SK-N-SH treated with all-trans-retinoic acid at 6 μM for 48 hours (cell line): ENCODE measurements at regions not wholly inside any gene's neighbourhood (a gene's known extent, or its start where the extent isn't known, plus 50 kb on each side); places are given as distances from the start of the nearest gene placed in this dataset.
"Not testable (repeated sequence)": the region's sequence is repeated elsewhere in the genome, so short reads cannot be mapped to it uniquely, and the experiment has no call there.

Source experiments
- ARNTL ChIP-seq: fragments of 450-650 bp; formaldehyde crosslinking; IDR thresholded peaks from 2 replicates; pipeline ENCODE4 v1.5.0; 2020; ENCODE audit warnings: low read depth, mild to moderate bottlenecking, moderate library complexity, borderline replicate concordance
- CREB5 ChIP-seq: fragments of 250-450 bp; sonication (Bioruptor Pico); IDR thresholded peaks from 2 replicates; pipeline ENCODE4 v1.5.1; 2020; ENCODE audit warnings: low read depth, mild to moderate bottlenecking, moderate library complexity
- CSDC2 ChIP-seq: fragments of 250-450 bp; sonication (Bioruptor Pico); IDR thresholded peaks from 2 replicates; pipeline ENCODE4 v1.5.0; 2020; ENCODE audit warnings: mild to moderate bottlenecking, moderate library complexity
- CSRNP3 ChIP-seq: fragments of 250-450 bp; sonication (Bioruptor Pico); IDR thresholded peaks from 2 replicates; pipeline ENCODE4 v1.5.1; 2021; ENCODE audit warnings: mild to moderate bottlenecking, moderate library complexity
- PATZ1 ChIP-seq: fragments of 250-450 bp; sonication (Bioruptor Pico); IDR thresholded peaks from 2 replicates; pipeline ENCODE4 v1.8.0; 2020; ENCODE audit warnings: mild to moderate bottlenecking, moderate library complexity, borderline replicate concordance

GRCh38 chr17:77635785-77636184 lies 322.7 kb upstream of the TNRC6C start:
- TF ChIP-seq CREB5, PATZ1, CSDC2, ARNTL, CSRNP3 (CRISPR knock-in tag): not testable (repeated sequence)
